ENCODE measurements at regions not wholly inside any gene's neighbourhood (a gene's known extent, or its start where the extent isn't known, plus 50 kb on each side); places are given as distances from the start of the nearest gene placed in this dataset.

DNA sequence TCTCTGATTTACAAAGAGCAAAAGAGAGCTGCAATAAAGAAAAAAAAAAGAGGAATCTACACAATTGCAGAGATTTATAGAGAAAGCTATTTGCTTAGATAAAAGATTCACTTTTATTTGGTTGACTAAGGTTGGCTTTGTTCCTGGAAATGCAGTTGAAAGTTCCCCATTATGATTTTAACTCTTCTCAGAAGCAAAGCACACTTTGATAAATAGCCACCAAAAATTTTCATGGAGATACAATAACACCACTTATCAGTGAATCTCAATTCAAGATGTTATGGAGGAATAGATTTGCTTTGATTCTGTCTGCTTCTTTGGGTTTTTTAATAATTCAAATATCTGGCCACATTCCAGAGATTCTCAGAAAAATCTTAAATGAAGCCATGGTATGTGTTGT lies 88.5 kb upstream of the ANO3 start:
- no peak overlapping the region for H3K27ac ChIP-seq (ENCODE audit: control insufficient read depth, insufficient read depth, low read length)
- no peaks in the 10 kb centered on the region for H4K20me1 ChIP-seq (ENCODE audit: control insufficient read depth, extremely low read depth, insufficient read depth, low read length)
- dilution Hi-C loops (cut with MboI; ENCODE audit: extremely low pct_ligation_motif_present, low sequenced_read_pairs) = no loop called here
- no peak overlapping the region for H2AFZ ChIP-seq (ENCODE audit: control insufficient read depth, low read length)
- FAIRE-seq (no peak), DNase-seq (ENCODE audit: low read depth, low spot score) (no peak)
- H3K4me3 ChIP-seq (ENCODE audit: control insufficient read depth in 2 of 3, extremely low read depth in 1 of 3, insufficient read depth in 2 of 3, low read depth in 1 of 3, low read length in 3 of 3) = no peak overlapping the region
- no peaks in the 10 kb centered on the region for H3K79me2 ChIP-seq (ENCODE audit: control insufficient read depth, insufficient read depth, low read length)
- no peak overlapping the region for H3K4me2 ChIP-seq (ENCODE audit: control insufficient read depth, extremely low read depth, insufficient read depth, low read depth, low read length)
- no peaks in the 10 kb centered on the region for H3K9me3 ChIP-seq (ENCODE audit: control insufficient read depth, low read depth, low read length)
- no peaks in the 10 kb centered on the region for H3K4me1 ChIP-seq (ENCODE audit: control insufficient read depth, extremely low read depth, insufficient read depth, low read length)
- no peak overlapping the region for H3K9ac ChIP-seq (ENCODE audit: control insufficient read depth, extremely low read depth, insufficient read depth, low read length)
- H3K27me3 ChIP-seq (ENCODE audit: control insufficient read depth, extremely low read depth, insufficient read depth, low read length) = no peaks in the 10 kb centered on the region
- no peaks in the 10 kb centered on the region for H3K36me3 ChIP-seq (ENCODE audit: control insufficient read depth in 2 of 2, extremely low read depth in 1 of 2, insufficient read depth in 2 of 2, low read length in 2 of 2)
- H3K9me1 ChIP-seq (ENCODE audit: control insufficient read depth, extremely low read depth, insufficient read depth, low read length) = no peaks in the 10 kb centered on the region
- TF ChIP-seq, protein P1, sequence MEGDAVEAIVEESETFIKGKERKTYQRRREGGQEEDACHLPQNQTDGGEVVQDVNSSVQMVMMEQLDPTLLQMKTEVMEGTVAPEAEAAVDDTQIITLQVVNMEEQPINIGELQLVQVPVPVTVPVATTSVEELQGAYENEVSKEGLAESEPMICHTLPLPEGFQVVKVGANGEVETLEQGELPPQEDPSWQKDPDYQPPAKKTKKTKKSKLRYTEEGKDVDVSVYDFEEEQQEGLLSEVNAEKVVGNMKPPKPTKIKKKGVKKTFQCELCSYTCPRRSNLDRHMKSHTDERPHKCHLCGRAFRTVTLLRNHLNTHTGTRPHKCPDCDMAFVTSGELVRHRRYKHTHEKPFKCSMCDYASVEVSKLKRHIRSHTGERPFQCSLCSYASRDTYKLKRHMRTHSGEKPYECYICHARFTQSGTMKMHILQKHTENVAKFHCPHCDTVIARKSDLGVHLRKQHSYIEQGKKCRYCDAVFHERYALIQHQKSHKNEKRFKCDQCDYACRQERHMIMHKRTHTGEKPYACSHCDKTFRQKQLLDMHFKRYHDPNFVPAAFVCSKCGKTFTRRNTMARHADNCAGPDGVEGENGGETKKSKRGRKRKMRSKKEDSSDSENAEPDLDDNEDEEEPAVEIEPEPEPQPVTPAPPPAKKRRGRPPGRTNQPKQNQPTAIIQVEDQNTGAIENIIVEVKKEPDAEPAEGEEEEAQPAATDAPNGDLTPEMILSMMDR (optimal IDR thresholded peaks at IDR 0.05 in 1 of 3, IDR thresholded peaks at IDR 0.05 in 1 of 3, conservative IDR thresholded peaks at IDR 0.05 in 1 of 3; ENCODE audit: extremely low read depth in 1 of 3, insufficient read depth in 2 of 3, low read length in 3 of 3) = no peak
- TF ChIP-seq EZH2 (IDR thresholded peaks at IDR 0.05; ENCODE audit: low read length) = no peak

DNA sequence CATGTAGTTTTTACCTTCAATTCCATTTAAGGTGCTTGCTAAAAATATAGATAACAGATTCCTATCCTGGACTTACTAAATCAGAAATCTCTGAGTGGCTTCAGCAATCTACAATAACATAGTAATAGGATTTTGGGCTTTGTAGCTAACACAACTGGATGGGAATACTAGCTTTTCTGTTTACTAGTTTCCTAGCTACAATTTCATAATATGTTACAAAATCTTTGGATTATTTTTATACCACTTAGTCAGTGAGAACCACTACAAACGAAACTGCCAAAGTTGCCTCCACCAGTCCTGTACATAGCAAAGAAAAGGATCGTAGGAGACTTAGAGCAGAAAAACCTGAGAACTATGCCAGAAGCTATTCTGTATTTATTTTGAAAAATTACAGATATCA lies 87.7 kb upstream of the ANO3 start:
- Histone ChIP-seq H3K27ac (ENCODE audit: control insufficient read depth, insufficient read depth, low read length) (no peak overlapping the region), H3K9me3 (ENCODE audit: control insufficient read depth, low read depth, low read length) (no peaks in the 10 kb centered on the region), H3K27me3 (ENCODE audit: control insufficient read depth, extremely low read depth, insufficient read depth, low read length) (no peaks in the 10 kb centered on the region), H3K9ac (ENCODE audit: control insufficient read depth, extremely low read depth, insufficient read depth, low read length) (no peak overlapping the region), H2AFZ (ENCODE audit: control insufficient read depth, low read length) (no peak overlapping the region), H3K36me3 (ENCODE audit: control insufficient read depth in 2 of 2, extremely low read depth in 1 of 2, insufficient read depth in 2 of 2, low read length in 2 of 2) (no peaks in the 10 kb centered on the region), H3K9me1 (ENCODE audit: control insufficient read depth, extremely low read depth, insufficient read depth, low read length) (no peaks in the 10 kb centered on the region), H4K20me1 (ENCODE audit: control insufficient read depth, extremely low read depth, insufficient read depth, low read length) (no peaks in the 10 kb centered on the region), H3K4me2 (ENCODE audit: control insufficient read depth, extremely low read depth, insufficient read depth, low read depth, low read length) (no peak overlapping the region), H3K4me3 (ENCODE audit: control insufficient read depth in 2 of 3, extremely low read depth in 1 of 3, insufficient read depth in 2 of 3, low read depth in 1 of 3, low read length in 3 of 3) (no peak overlapping the region), H3K79me2 (ENCODE audit: control insufficient read depth, insufficient read depth, low read length) (no peaks in the 10 kb centered on the region), H3K4me1 (ENCODE audit: control insufficient read depth, extremely low read depth, insufficient read depth, low read length) (no peaks in the 10 kb centered on the region)
- dilution Hi-C loops (cut with MboI; ENCODE audit: extremely low pct_ligation_motif_present, low sequenced_read_pairs) = no loop called here
- DNase-seq (ENCODE audit: low read depth, low spot score) (no peak), FAIRE-seq (no peak)
- no peak for TF ChIP-seq EZH2 (IDR thresholded peaks at IDR 0.05; ENCODE audit: low read length)

DNA sequence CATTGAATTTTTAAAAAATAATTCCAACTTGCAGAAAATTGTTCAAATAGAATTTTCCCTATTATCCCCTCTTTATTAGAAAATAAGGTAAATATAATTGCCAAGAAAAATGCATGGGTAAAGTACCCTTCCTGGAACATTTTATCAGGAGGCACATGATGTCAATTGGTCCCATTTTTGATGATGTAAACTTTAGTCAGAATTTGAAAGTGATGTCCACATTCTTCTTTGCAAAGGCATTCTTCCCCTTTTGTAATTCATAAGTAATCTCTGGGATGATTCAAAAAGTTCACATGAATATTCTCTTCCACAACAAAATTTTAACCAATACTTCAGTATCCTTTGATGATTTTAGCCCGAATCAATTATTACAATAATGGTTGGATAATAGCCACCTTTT lies 86.9 kb upstream of the ANO3 start:
- no peak for FAIRE-seq
- TF ChIP-seq, protein P1 (optimal IDR thresholded peaks at IDR 0.05 in 1 of 3, IDR thresholded peaks at IDR 0.05 in 1 of 3, conservative IDR thresholded peaks at IDR 0.05 in 1 of 3; ENCODE audit: extremely low read depth in 1 of 3, insufficient read depth in 2 of 3, low read length in 3 of 3) = no peak
- TF ChIP-seq EZH2 (IDR thresholded peaks at IDR 0.05; ENCODE audit: low read length) = no peak
- no peak overlapping the region for H3K4me2 ChIP-seq (ENCODE audit: control insufficient read depth, extremely low read depth, insufficient read depth, low read depth, low read length)
- no peaks in the 10 kb centered on the region for H3K27me3 ChIP-seq (ENCODE audit: control insufficient read depth, extremely low read depth, insufficient read depth, low read length)
- DNase-seq (ENCODE audit: low read depth, low spot score) = no peak
- dilution Hi-C loops (cut with MboI; ENCODE audit: extremely low pct_ligation_motif_present, low sequenced_read_pairs) = no loop called here
- H3K4me1 ChIP-seq (ENCODE audit: control insufficient read depth, extremely low read depth, insufficient read depth, low read length) = no peaks in the 10 kb centered on the region
- no peaks in the 10 kb centered on the region for H3K36me3 ChIP-seq (ENCODE audit: control insufficient read depth in 2 of 2, extremely low read depth in 1 of 2, insufficient read depth in 2 of 2, low read length in 2 of 2)
- no peaks in the 10 kb centered on the region for H3K79me2 ChIP-seq (ENCODE audit: control insufficient read depth, insufficient read depth, low read length)
- no peak overlapping the region for H3K4me3 ChIP-seq (ENCODE audit: control insufficient read depth in 2 of 3, extremely low read depth in 1 of 3, insufficient read depth in 2 of 3, low read depth in 1 of 3, low read length in 3 of 3)
- H2AFZ ChIP-seq (ENCODE audit: control insufficient read depth, low read length) = no peak overlapping the region
- no peaks in the 10 kb centered on the region for H3K9me1 ChIP-seq (ENCODE audit: control insufficient read depth, extremely low read depth, insufficient read depth, low read length)
- no peak overlapping the region for H3K9ac ChIP-seq (ENCODE audit: control insufficient read depth, extremely low read depth, insufficient read depth, low read length)
- H3K9me3 ChIP-seq (ENCODE audit: control insufficient read depth, low read depth, low read length) = no peaks in the 10 kb centered on the region
- H3K27ac ChIP-seq (ENCODE audit: control insufficient read depth, insufficient read depth, low read length) = no peak overlapping the region
- H4K20me1 ChIP-seq (ENCODE audit: control insufficient read depth, extremely low read depth, insufficient read depth, low read length) = no peaks in the 10 kb centered on the region

All from keratinocyte (primary cell).